Activated CD4-positive, alpha-beta memory T cell treated with anti-CD3 and anti-CD28 coated beads for 36 hours (primary cell): ENCODE measurements at regions not wholly inside any gene's neighbourhood (a gene's known extent, or its start where the extent isn't known, plus 50 kb on each side); places are given as distances from the start of the nearest gene placed in this dataset.

Experiments
- CTCF ChIA-PET: fragments of 350-600 bp; sonication (Branson Sonifier 250); formaldehyde crosslinking; loops from one replicate; lab custom pipeline; 2021; ENCODE audit warnings: antibody characterized with exemption, inconsistent platforms; lab: Charles Lee
- POLR2A ChIA-PET: fragments of 350-600 bp; sonication (Branson Sonifier 250); formaldehyde crosslinking; loops from one replicate; lab custom pipeline; 2021; ENCODE audit warnings: antibody characterized with exemption; lab: Charles Lee
- DNase-seq: peaks from one replicate; pipeline ENCODE4 v3.0.0-alpha.2; 2020
- H3K27ac Mint-ChIP-seq: one replicate; pipeline ENCODE4 v1.8.0; 2021; ENCODE audit warnings: mixed read lengths
- H3K27me3 Mint-ChIP-seq: one replicate; pipeline ENCODE4 v1.8.0; 2021; ENCODE audit warnings: mixed read lengths
- H3K36me3 Mint-ChIP-seq: one replicate; pipeline ENCODE4 v1.8.0; 2021; ENCODE audit warnings: mixed read lengths
- H3K4me1 Mint-ChIP-seq: one replicate; pipeline ENCODE4 v1.8.0; 2021; ENCODE audit warnings: low read depth, mixed read lengths
- H3K4me3 Mint-ChIP-seq: one replicate; pipeline ENCODE4 v1.8.0; 2021; ENCODE audit warnings: mild to moderate bottlenecking, mixed read lengths
- H3K9me3 Mint-ChIP-seq: one replicate; pipeline ENCODE4 v1.8.0; 2021; ENCODE audit warnings: mixed read lengths
- intact Hi-C: fragments of 100-400 bp; cut with micrococcal nuclease; formaldehyde crosslinking; loops from one replicate; pipeline ENCODE4 v1.15.1; 2023

- Mint-ChIP-seq H3K4me3 (no peak overlapping the region), H3K9me3 (peaks cover 21% of the 10 kb centered on the region), H3K27me3 (no peaks in the 10 kb centered on the region), H3K4me1 (no peaks in the 10 kb centered on the region), H3K36me3 (no peaks in the 10 kb centered on the region), H3K27ac (no peak overlapping the region)
- ChIA-PET CTCF (no interaction called here), POLR2A (no interaction called here)
- DNase-seq: no peak
- intact Hi-C loops: no loop called here
Observed at GRCh38 chr14:82366803-82367202, 833.1 kb upstream of the SEL1L start.

DNA sequence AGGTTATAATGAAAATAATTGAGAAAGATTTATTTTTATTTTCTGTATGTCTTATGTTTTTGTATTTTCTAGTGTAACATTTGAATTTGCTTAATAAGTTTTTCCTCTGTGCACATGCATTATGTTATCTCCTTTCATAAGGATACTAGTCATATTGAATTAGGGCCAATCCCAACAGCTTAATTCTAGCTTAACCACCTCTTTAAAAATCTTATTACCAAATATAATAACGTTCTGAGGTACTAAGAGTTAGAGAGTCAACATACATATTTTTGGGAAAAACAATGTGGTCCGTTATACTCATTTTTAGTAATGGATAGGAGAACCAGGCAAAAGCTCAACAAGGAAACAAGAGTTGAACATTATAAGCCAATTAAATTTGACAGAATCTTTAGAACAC is 845.6 kb upstream of the SEL1L start:
- Mint-ChIP-seq H3K4me3 (no peak overlapping the region), H3K36me3 (no peaks in the 10 kb centered on the region), H3K9me3 (peaks cover 24% of the 10 kb centered on the region)

GRCh38 chr14:82385048-82385447 is 851.4 kb upstream of the SEL1L start:
- CTCF ChIA-PET: no interaction called here
- DNase-seq: no peak
- Mint-ChIP-seq H3K27me3 (no peaks in the 10 kb centered on the region), H3K4me1 (no peaks in the 10 kb centered on the region), H3K36me3 (no peaks in the 10 kb centered on the region), H3K27ac (no peak overlapping the region), H3K4me3 (no peak overlapping the region), H3K9me3 (peaks cover 32% of the 10 kb centered on the region)
- intact Hi-C loops: no loop called here
- POLR2A ChIA-PET: no interaction called here

More for the DNA sequence above, 845.6 kb upstream of the SEL1L start:
- intact Hi-C loops: no loop called here
- no peaks in the 10 kb centered on the region for H3K4me1 Mint-ChIP-seq
- POLR2A ChIA-PET: no interaction called here
- no peak overlapping the region for H3K27ac Mint-ChIP-seq
- H3K27me3 Mint-ChIP-seq: no peaks in the 10 kb centered on the region
- CTCF ChIA-PET: no interaction called here
- no peak for DNase-seq

DNA sequence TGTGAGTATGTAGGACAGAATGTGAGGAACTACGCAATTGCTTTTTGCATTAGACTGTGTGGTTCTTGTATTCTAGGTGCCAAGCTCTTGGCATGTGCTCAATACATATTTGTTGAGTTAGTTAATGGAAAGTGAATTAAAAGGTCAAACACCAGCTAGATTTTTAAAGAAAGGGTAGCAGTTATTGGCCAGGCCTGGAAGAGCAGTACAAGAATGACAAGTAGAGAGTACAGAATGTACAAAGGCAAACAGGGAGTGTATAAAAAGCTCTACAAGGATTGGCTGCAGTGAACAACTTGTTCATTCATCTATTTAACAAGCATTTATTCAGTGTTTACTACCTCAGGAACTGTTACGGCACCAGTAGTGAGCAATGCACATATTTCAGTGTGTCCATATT is 854.0 kb upstream of the SEL1L start:
- no peak overlapping the region for H3K4me3 Mint-ChIP-seq
- ChIA-PET CTCF (no interaction called here), POLR2A (no interaction called here)
- no peaks in the 10 kb centered on the region for H3K36me3 Mint-ChIP-seq
- no peak for DNase-seq
- no peaks in the 10 kb centered on the region for H3K4me1 Mint-ChIP-seq
- H3K27me3 Mint-ChIP-seq: no peaks in the 10 kb centered on the region
- H3K27ac Mint-ChIP-seq: no peak overlapping the region
- intact Hi-C loops: no loop called here
- peaks cover 32% of the 10 kb centered on the region for H3K9me3 Mint-ChIP-seq

GRCh38 chr14:82388488-82388887 is 854.8 kb upstream of the SEL1L start:
- no peak for DNase-seq
- POLR2A ChIA-PET: no interaction called here
- no peaks in the 10 kb centered on the region for H3K27me3 Mint-ChIP-seq
- H3K36me3 Mint-ChIP-seq: no peaks in the 10 kb centered on the region
- no peaks in the 10 kb centered on the region for H3K4me1 Mint-ChIP-seq
- peaks cover 27% of the 10 kb centered on the region for H3K9me3 Mint-ChIP-seq
- no peak overlapping the region for H3K4me3 Mint-ChIP-seq
- H3K27ac Mint-ChIP-seq: no peak overlapping the region
- intact Hi-C loops: no loop called here
- CTCF ChIA-PET: no interaction called here

DNA sequence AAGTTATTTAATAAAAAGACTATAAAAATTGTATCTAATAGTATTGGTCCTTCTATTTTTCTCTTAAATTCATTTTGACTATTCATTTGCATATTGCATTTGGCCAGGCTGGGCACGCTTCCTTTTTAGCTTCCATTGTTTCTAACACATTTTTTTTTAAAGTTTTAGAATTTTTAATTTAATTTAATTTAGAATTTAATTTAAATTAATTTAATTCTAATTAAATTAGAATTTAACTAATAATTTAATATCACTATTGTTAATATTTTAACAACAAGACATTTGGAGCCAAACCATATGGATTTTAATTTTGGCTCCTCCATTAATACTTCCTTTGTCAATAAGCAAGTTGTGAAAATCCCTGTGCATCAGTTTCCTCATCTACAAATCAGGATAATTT is 856.9 kb upstream of the SEL1L start:
- intact Hi-C loops: no loop called here
- CTCF ChIA-PET: no interaction called here
- POLR2A ChIA-PET: no interaction called here
- no peak for DNase-seq
- Mint-ChIP-seq H3K27ac (no peak overlapping the region), H3K27me3 (no peaks in the 10 kb centered on the region), H3K36me3 (no peaks in the 10 kb centered on the region), H3K9me3 (peaks cover 24% of the 10 kb centered on the region), H3K4me3 (no peak overlapping the region), H3K4me1 (no peaks in the 10 kb centered on the region)

DNA sequence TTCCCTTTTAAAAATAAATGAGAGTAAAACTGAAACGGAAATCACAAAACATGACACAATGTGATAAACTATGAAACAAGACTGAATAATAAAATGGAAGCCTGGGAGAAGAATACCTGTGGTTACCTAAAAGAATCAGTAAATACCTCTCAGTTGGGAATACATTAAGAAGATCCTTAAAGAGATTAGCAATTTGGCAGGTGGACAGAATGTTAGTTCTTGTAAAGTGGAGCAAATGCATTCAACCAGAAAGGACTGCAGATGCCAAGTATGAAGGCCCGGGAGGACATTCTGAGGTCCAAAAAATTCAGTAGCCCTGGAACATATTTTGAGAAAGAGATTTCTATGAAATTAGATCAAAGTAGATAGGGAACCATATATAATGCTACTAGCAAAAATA is 861.3 kb upstream of the SEL1L start:
- peaks cover 9% of the 10 kb centered on the region for H3K9me3 Mint-ChIP-seq

DNA sequence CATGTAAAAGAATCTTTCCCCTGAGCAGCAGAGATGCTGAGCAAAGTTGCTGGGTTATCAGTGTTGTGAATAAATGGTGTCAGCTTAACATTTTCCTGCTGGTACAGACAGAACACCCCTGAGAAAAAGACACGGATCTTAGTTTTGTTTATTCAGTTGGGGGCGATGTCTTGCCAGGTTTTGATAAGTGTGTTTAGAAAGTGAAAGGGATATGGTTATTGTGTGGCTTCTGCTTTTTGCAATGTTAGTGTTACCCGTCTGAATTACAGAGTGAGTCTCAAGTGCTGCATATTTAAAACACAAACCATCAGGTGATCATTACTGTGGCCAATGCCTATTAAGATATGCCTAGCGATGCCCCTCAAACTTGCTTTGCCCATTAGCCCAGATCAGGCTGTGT is 864.6 kb upstream of the SEL1L start:
- no peak for DNase-seq
- no peaks in the 10 kb centered on the region for H3K27me3 Mint-ChIP-seq
- no peak overlapping the region for H3K4me3 Mint-ChIP-seq
- ChIA-PET POLR2A (no interaction called here), CTCF (no interaction called here)
- H3K4me1 Mint-ChIP-seq: no peaks in the 10 kb centered on the region
- H3K36me3 Mint-ChIP-seq: no peaks in the 10 kb centered on the region
- H3K27ac Mint-ChIP-seq: no peak overlapping the region
- H3K9me3 Mint-ChIP-seq: peaks cover 9% of the 10 kb centered on the region
- intact Hi-C loops: no loop called here

More for the DNA sequence above, 861.3 kb upstream of the SEL1L start:
- no peaks in the 10 kb centered on the region for H3K36me3 Mint-ChIP-seq
- H3K4me1 Mint-ChIP-seq: no peaks in the 10 kb centered on the region
- DNase-seq: no peak
- H3K27me3 Mint-ChIP-seq: no peaks in the 10 kb centered on the region
- no peak overlapping the region for H3K4me3 Mint-ChIP-seq
- CTCF ChIA-PET: no interaction called here
- intact Hi-C loops: no loop called here
- POLR2A ChIA-PET: no interaction called here
- no peak overlapping the region for H3K27ac Mint-ChIP-seq

DNA sequence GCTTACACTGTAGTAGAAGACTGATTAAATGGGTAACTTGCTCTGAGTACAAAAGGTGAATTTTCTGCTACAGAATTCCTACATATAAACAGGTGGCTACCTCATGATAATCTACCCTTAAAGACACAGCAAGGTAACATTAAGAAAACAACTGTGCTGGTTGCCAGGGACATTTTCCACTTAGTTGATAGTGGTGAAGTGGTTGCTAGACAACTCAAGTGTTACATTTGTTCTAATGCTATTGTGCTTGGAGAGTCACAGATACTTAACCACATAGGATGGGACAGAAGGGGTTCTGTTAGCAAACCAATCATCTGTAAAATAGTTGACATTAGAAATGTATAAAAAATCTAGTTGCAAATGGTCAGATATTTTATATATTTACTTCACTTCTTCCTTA is 870.3 kb upstream of the SEL1L start:
- no peak overlapping the region for H3K27ac Mint-ChIP-seq
- no peaks in the 10 kb centered on the region for H3K27me3 Mint-ChIP-seq
- H3K36me3 Mint-ChIP-seq: no peaks in the 10 kb centered on the region
- H3K4me1 Mint-ChIP-seq: no peaks in the 10 kb centered on the region
- ChIA-PET CTCF (no interaction called here), POLR2A (no interaction called here)
- no peak for DNase-seq
- H3K9me3 Mint-ChIP-seq: peaks cover 2% of the 10 kb centered on the region
- intact Hi-C loops: no loop called here
- H3K4me3 Mint-ChIP-seq: no peak overlapping the region

- no peak for DNase-seq
- H3K27ac Mint-ChIP-seq: no peak overlapping the region
- no peaks in the 10 kb centered on the region for H3K36me3 Mint-ChIP-seq
- POLR2A ChIA-PET: no interaction called here
- no peaks in the 10 kb centered on the region for H3K4me1 Mint-ChIP-seq
- intact Hi-C loops: no loop called here
- peaks cover 11% of the 10 kb centered on the region for H3K9me3 Mint-ChIP-seq
- H3K4me3 Mint-ChIP-seq: no peak overlapping the region
- CTCF ChIA-PET: no interaction called here
- H3K27me3 Mint-ChIP-seq: no peaks in the 10 kb centered on the region
Observed at GRCh38 chr14:82410064-82410463, 876.4 kb upstream of the SEL1L start.

GRCh38 chr14:82411298-82411697 is 877.6 kb upstream of the SEL1L start:
- Mint-ChIP-seq H3K27me3 (no peaks in the 10 kb centered on the region), H3K36me3 (no peaks in the 10 kb centered on the region), H3K4me3 (no peak overlapping the region), H3K9me3 (peaks cover 20% of the 10 kb centered on the region), H3K4me1 (no peaks in the 10 kb centered on the region), H3K27ac (no peak overlapping the region)
- intact Hi-C loops: no loop called here
- CTCF ChIA-PET: no interaction called here
- POLR2A ChIA-PET: no interaction called here
- no peak for DNase-seq

GRCh38 chr14:82412545-82412944 is 878.9 kb upstream of the SEL1L start:
- intact Hi-C loops: no loop called here
- H3K36me3 Mint-ChIP-seq: no peaks in the 10 kb centered on the region
- no peak overlapping the region for H3K27ac Mint-ChIP-seq
- H3K9me3 Mint-ChIP-seq: peaks cover 27% of the 10 kb centered on the region
- CTCF ChIA-PET: no interaction called here
- POLR2A ChIA-PET: no interaction called here
- H3K4me1 Mint-ChIP-seq: no peaks in the 10 kb centered on the region
- DNase-seq: no peak
- H3K27me3 Mint-ChIP-seq: no peaks in the 10 kb centered on the region
- no peak overlapping the region for H3K4me3 Mint-ChIP-seq

DNA sequence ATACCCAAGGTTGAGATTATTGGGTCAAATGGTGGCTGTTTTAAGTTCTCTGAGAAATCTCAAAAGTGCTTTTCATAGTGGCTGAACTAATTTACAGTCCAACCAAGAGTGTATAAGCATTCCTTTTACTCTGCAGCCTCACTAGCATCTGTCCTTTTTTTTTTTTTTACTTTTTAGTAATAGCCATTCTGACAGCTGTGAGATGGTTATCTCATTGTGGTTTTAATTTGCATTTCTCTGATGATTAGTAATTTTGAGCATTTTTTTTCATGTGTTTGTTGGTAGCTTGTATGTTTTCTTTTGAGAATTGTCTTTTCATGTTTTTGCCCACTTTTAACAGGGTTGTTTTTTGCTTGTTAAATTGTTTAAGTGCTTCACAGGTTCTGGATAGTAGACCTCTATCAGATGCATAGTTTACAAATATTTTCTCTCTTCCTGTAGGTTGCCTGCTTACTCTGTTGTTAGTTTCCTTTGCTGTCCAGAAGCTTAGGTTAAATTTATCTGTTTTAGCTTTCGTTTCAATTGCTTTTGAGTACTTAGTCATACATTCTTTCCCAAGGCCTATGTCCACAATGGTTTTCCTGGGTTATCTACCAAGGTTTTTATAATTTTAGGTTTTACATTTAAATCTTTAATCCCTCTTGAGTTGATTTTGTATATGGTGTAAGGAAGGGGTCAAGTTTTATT is 881.3 kb upstream of the SEL1L start:
- no peak for DNase-seq
- H3K36me3 Mint-ChIP-seq: no peaks in the 10 kb centered on the region

More for the DNA sequence above, 881.3 kb upstream of the SEL1L start:
- no peak overlapping the region for H3K4me3 Mint-ChIP-seq
- ChIA-PET POLR2A (no interaction called here), CTCF (no interaction called here)
- peaks cover 42% of the 10 kb centered on the region for H3K9me3 Mint-ChIP-seq
- H3K27me3 Mint-ChIP-seq: no peaks in the 10 kb centered on the region
- H3K4me1 Mint-ChIP-seq: no peaks in the 10 kb centered on the region
- H3K27ac Mint-ChIP-seq: no peak overlapping the region
- intact Hi-C loops: no loop called here
